ENCODE measurements at regions not wholly inside any gene's neighbourhood (a gene's known extent, or its start where the extent isn't known, plus 50 kb on each side); places are given as distances from the start of the nearest gene placed in this dataset.

GRCh38 chr10:126783806-126784557, 113.5 kb upstream of the C10orf90 start:
- TF ChIP-seq, protein P1, sequence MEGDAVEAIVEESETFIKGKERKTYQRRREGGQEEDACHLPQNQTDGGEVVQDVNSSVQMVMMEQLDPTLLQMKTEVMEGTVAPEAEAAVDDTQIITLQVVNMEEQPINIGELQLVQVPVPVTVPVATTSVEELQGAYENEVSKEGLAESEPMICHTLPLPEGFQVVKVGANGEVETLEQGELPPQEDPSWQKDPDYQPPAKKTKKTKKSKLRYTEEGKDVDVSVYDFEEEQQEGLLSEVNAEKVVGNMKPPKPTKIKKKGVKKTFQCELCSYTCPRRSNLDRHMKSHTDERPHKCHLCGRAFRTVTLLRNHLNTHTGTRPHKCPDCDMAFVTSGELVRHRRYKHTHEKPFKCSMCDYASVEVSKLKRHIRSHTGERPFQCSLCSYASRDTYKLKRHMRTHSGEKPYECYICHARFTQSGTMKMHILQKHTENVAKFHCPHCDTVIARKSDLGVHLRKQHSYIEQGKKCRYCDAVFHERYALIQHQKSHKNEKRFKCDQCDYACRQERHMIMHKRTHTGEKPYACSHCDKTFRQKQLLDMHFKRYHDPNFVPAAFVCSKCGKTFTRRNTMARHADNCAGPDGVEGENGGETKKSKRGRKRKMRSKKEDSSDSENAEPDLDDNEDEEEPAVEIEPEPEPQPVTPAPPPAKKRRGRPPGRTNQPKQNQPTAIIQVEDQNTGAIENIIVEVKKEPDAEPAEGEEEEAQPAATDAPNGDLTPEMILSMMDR (IDR thresholded peaks at IDR 0.05; ENCODE audit: low read depth, low read length, poor library complexity, severe bottlenecking) = no peak
- TF ChIP-seq EZH2phosphoT487 (IDR thresholded peaks at IDR 0.05; ENCODE audit: borderline replicate concordance, low read length) = no peak

Data from DOHH2 (cell line).